GM13976 (cell line): ENCODE measurements at regions not wholly inside any gene's neighbourhood (a gene's known extent, or its start where the extent isn't known, plus 50 kb on each side); places are given as distances from the start of the nearest gene placed in this dataset.

ENCODE experiments used
- DNase-seq: peaks from one replicate; pipeline ENCODE4 v3.0.0; 2012; ENCODE audit warnings: low spot score
- CTCF ChIP-seq: IDR thresholded peaks from 2 replicates; pipeline ENCODE4 v1.5.1; 2012; ENCODE audit warnings: borderline replicate concordance, mild to moderate bottlenecking; ENCODE audit not compliant: insufficient read depth; ENCODE audit errors: extremely low read depth, missing control alignments, control extremely low read depth
- in situ Hi-C: fragments of 300-500 bp; cut with MboI; formaldehyde crosslinking; loops from one replicate; pipeline ENCODE4 v1.12.0; 2022; ENCODE audit warnings: low sequenced_read_pairs, mixed read lengths, inconsistent platforms; ENCODE audit not compliant: unreplicated experiment

GRCh38 chr2:59627599-59627998 lies 925.9 kb downstream of the BCL11A start:
- in situ Hi-C loops = no loop called here
- no peak for TF ChIP-seq CTCF
- no peak for DNase-seq

- no peak for DNase-seq
These were observed 930.7 kb downstream of the BCL11A start for GRCh38 chr2:59622599-59623308.

GRCh38 chr2:59604123-59604522 lies 949.3 kb downstream of the BCL11A start:
- TF ChIP-seq CTCF = no peak

More at GRCh38 chr2:59622599-59623308, 930.7 kb downstream of the BCL11A start:
- TF ChIP-seq CTCF = no peak
- in situ Hi-C loops = no loop called here

GRCh38 chr2:59594671-59595222 lies 958.7 kb downstream of the BCL11A start:
- DNase-seq = no peak

More at GRCh38 chr2:59604123-59604522, 949.3 kb downstream of the BCL11A start:
- in situ Hi-C loops = no loop called here
- no peak for DNase-seq

GRCh38 chr2:59590798-59591197 lies 962.7 kb downstream of the BCL11A start:
- TF ChIP-seq CTCF = no peak
- in situ Hi-C loops = no loop called here
- DNase-seq = no peak

More at GRCh38 chr2:59594671-59595222, 958.7 kb downstream of the BCL11A start:
- in situ Hi-C loops = no loop called here
- TF ChIP-seq CTCF = no peak

GRCh38 chr2:59589881-59590280 lies 963.6 kb downstream of the BCL11A start:
- DNase-seq = no peak
- TF ChIP-seq CTCF = no peak
- in situ Hi-C loops = no loop called here
